Kidney tubule cell (primary cell): ENCODE measurements at regions not wholly inside any gene's neighbourhood (a gene's known extent, or its start where the extent isn't known, plus 50 kb on each side); places are given as distances from the start of the nearest gene placed in this dataset.
"Not testable (repeated sequence)": the region's sequence is repeated elsewhere in the genome, so short reads cannot be mapped to it uniquely, and the experiment has no call there.

Source experiments
- DNase-seq: peaks from one replicate; pipeline ENCODE4 v3.0.0-alpha.2; 2018; ENCODE audit warnings: low spot score

GRCh38 chr7:81222692-81223091, 303.8 kb upstream of the SEMA3C start:
- DNase-seq = not testable (repeated sequence)

GRCh38 chr7:81221527-81222217, 302.8 kb upstream of the SEMA3C start:
- no peak for DNase-seq

GRCh38 chr7:81218480-81219106, 299.7 kb upstream of the SEMA3C start:
- no peak for DNase-seq

- no peak for DNase-seq
Observed at GRCh38 chr7:81213394-81213793, 294.5 kb upstream of the SEMA3C start.

- DNase-seq = no peak
Observed at GRCh38 chr7:81211934-81212320, 293.1 kb upstream of the SEMA3C start.

GRCh38 chr7:81211204-81211933, 292.5 kb upstream of the SEMA3C start:
- DNase-seq = peak; percentile 28

GRCh38 chr7:81210137-81211064, 291.6 kb upstream of the SEMA3C start:
- peak; percentile 48 for DNase-seq

- DNase-seq = peak; percentile 33
Observed at GRCh38 chr7:81209059-81209458, 290.2 kb upstream of the SEMA3C start.

GRCh38 chr7:81207801-81208200, 288.9 kb upstream of the SEMA3C start:
- DNase-seq = no peak

- DNase-seq = no peak
Observed at GRCh38 chr7:81206667-81207360, 288.0 kb upstream of the SEMA3C start.

- no peak for DNase-seq
Observed at GRCh38 chr7:81206217-81206616, 287.4 kb upstream of the SEMA3C start.

- no peak for DNase-seq
Observed at GRCh38 chr7:81201188-81201587, 282.3 kb upstream of the SEMA3C start.

- DNase-seq = no peak
Observed at GRCh38 chr7:81198766-81199165, 279.9 kb upstream of the SEMA3C start.

- no peak for DNase-seq
Observed at GRCh38 chr7:81197266-81197665, 278.4 kb upstream of the SEMA3C start.

- peak; percentile 6 for DNase-seq
Observed at GRCh38 chr7:81195033-81195432, 276.2 kb upstream of the SEMA3C start.

- peak; percentile 83 for DNase-seq
Observed at GRCh38 chr7:81190997-81191768, 272.3 kb upstream of the SEMA3C start.

- no peak for DNase-seq
Observed at GRCh38 chr7:81187753-81188152, 268.9 kb upstream of the SEMA3C start.

GRCh38 chr7:81186691-81187090, 267.8 kb upstream of the SEMA3C start:
- DNase-seq = no peak

GRCh38 chr7:81185072-81185471, 266.2 kb upstream of the SEMA3C start:
- no peak for DNase-seq

- no peak for DNase-seq
Observed at GRCh38 chr7:81183326-81183725, 264.5 kb upstream of the SEMA3C start.

- not testable (repeated sequence) for DNase-seq
Observed at GRCh38 chr7:81182056-81182455, 263.2 kb upstream of the SEMA3C start.
